Adipose tissue (tissue), 3 donors: ENCODE measurements at regions not wholly inside any gene's neighbourhood (a gene's known extent, or its start where the extent isn't known, plus 50 kb on each side); places are given as distances from the start of the nearest gene placed in this dataset.
"Not testable (repeated sequence)": the region's sequence is repeated elsewhere in the genome, so short reads cannot be mapped to it uniquely, and the experiment has no call there.

Experiments used
- H3K27ac ChIP-seq: one replicate; pipeline ENCODE4 v1.5.1; 2013; ENCODE audit warnings: low read depth, low read length
- WGBS, 3 donors: extraction: QIAGEN DNeasy Blood & Tissue Kit; methylation state at CpG; one replicate each; pipeline ENCODE4 v1.1.7; 2013; 5-methylcytosine and 5-hydroxymethylcytosine counted together
- donor health status: healthy with polysubstance abuse.
- donor health status: Bipolar disorder and iron deficiency.
- donor health status: healthy.

- H3K27ac ChIP-seq, result no peak overlapping the region
- 93 to 97% (median 97%) methylated on average over 1 of the region's 1 CpG for WGBS, 3 donors
Measured at GRCh38 chr2:64244037-64244416, 99.8 kb upstream of the PELI1 start.

GRCh38 chr2:64245631-64246030 lies 101.4 kb upstream of the PELI1 start:
- 74 to 84% (median 79%) methylated on average over 4 of the region's 4 CpGs for WGBS, 3 donors
- H3K27ac ChIP-seq, result no peak overlapping the region

- 40 to 81% (median 64%) methylated on average over 1 of the region's 1 CpG for WGBS, 3 donors
- no peak overlapping the region for H3K27ac ChIP-seq
Measured at GRCh38 chr2:64246962-64247361, 102.7 kb upstream of the PELI1 start.

GRCh38 chr2:64249426-64249825 lies 105.2 kb upstream of the PELI1 start:
- 79 to 95% (median 86%) methylated on average over 3 of the region's 3 CpGs for WGBS, 3 donors
- no peak overlapping the region for H3K27ac ChIP-seq

GRCh38 chr2:64250063-64250462 lies 105.8 kb upstream of the PELI1 start:
- 92 to 97% (median 96%) methylated on average over 2 of the region's 2 CpGs for WGBS, 3 donors
- H3K27ac ChIP-seq, result no peak overlapping the region

- WGBS, 3 donors, result 83 to 93% (median 90%) methylated on average over 7 of the region's 7 CpGs
- H3K27ac ChIP-seq, result no peak overlapping the region
Measured at GRCh38 chr2:64250751-64251423, 106.7 kb upstream of the PELI1 start.

- 79 to 87% (median 82%) methylated on average over 5 of the region's 5 CpGs for WGBS, 3 donors
- H3K27ac ChIP-seq, result no peak overlapping the region
Measured at GRCh38 chr2:64251497-64252250, 107.5 kb upstream of the PELI1 start.

- not testable (repeated sequence) for H3K27ac ChIP-seq
- 82 to 93% (median 92%) methylated on average over 9 of the region's 11 CpGs for WGBS, 3 donors
Measured at GRCh38 chr2:64252251-64252978, 108.2 kb upstream of the PELI1 start.

GRCh38 chr2:64253421-64253820 lies 109.2 kb upstream of the PELI1 start:
- 63 to 92% (median 79%) methylated on average over 5 to 8 of the region's 9 CpGs for whole genome bisulfite sequencing, 3 donors
- H3K27ac ChIP-seq, result not testable (repeated sequence)

GRCh38 chr2:64258566-64258965 lies 114.3 kb upstream of the PELI1 start:
- no peak overlapping the region for H3K27ac ChIP-seq
- 96 to 98% (median 97%) methylated on average over 5 of the region's 5 CpGs for WGBS, 3 donors

GRCh38 chr2:64259312-64259711 lies 115.1 kb upstream of the PELI1 start:
- WGBS, 3 donors, result 29 to 55% (median 44%) methylated on average over 2 of the region's 2 CpGs
- no peak overlapping the region for H3K27ac ChIP-seq

GRCh38 chr2:64260093-64260803 lies 116.0 kb upstream of the PELI1 start:
- H3K27ac ChIP-seq, result no peak overlapping the region
- WGBS, 3 donors, result 72 to 93% (median 84%) methylated on average over 6 of the region's 6 CpGs

GRCh38 chr2:64260817-64261216 lies 116.6 kb upstream of the PELI1 start:
- no peak overlapping the region for H3K27ac ChIP-seq
- WGBS, 3 donors, result 25 to 68% (median 34%) methylated on average over 9 of the region's 9 CpGs

GRCh38 chr2:64262071-64262470 lies 117.9 kb upstream of the PELI1 start:
- H3K27ac ChIP-seq, result no peak overlapping the region
- 35 to 64% (median 57%) methylated on average over 3 of the region's 3 CpGs for WGBS, 3 donors

- no peak overlapping the region for H3K27ac ChIP-seq
Measured at GRCh38 chr2:64262816-64263215, 118.6 kb upstream of the PELI1 start.

GRCh38 chr2:64263315-64263714 lies 119.1 kb upstream of the PELI1 start:
- WGBS, 3 donors, result 48 to 79% (median 60%) methylated on average over 6 of the region's 6 CpGs
- no peak overlapping the region for H3K27ac ChIP-seq

More at GRCh38 chr2:64262816-64263215, 118.6 kb upstream of the PELI1 start:
- WGBS, 3 donors, result 88 to 92% (median 91%) methylated on average over 3 of the region's 3 CpGs

GRCh38 chr2:64267699-64268098 lies 123.5 kb upstream of the PELI1 start:
- no peak overlapping the region for H3K27ac ChIP-seq
- WGBS, 3 donors, result 48 to 68% (median 55%) methylated on average over 1 of the region's 1 CpG

- WGBS, 3 donors, result 78 to 80% (median 80%) methylated on average over 9 of the region's 9 CpGs
- H3K27ac ChIP-seq, result no peak overlapping the region
Measured at GRCh38 chr2:64268330-64269048, 124.3 kb upstream of the PELI1 start.
